ENCODE measurements at regions not wholly inside any gene's neighbourhood (a gene's known extent, or its start where the extent isn't known, plus 50 kb on each side); places are given as distances from the start of the nearest gene placed in this dataset.

GRCh38 chr12:30178916-30179315 is 395.2 kb upstream of the TMTC1 start:
- Histone ChIP-seq H3K36me3 (replicated peaks; ENCODE audit: insufficient read depth, low read depth) (no peaks in the 10 kb centered on the region), H3K4me3 (no peak overlapping the region), H3K79me2 (no peaks in the 10 kb centered on the region), H3K9me3 (ENCODE audit: low read depth) (no peaks in the 10 kb centered on the region), H3K9me2 (replicated peaks; ENCODE audit: insufficient read depth) (no peaks in the 10 kb centered on the region), H3K27me3 (no peaks in the 10 kb centered on the region), H3K4me2 (no peak overlapping the region), H3K4me1 (ENCODE audit: insufficient read depth) (no peaks in the 10 kb centered on the region), H2AFZ (no peak overlapping the region), H4K20me1 (ENCODE audit: insufficient read depth, poor library complexity, severe bottlenecking) (no peaks in the 10 kb centered on the region), H3K27ac (no peak overlapping the region)
- TF ChIP-seq EZH2 (IDR thresholded peaks at IDR 0.05; ENCODE audit: borderline replicate concordance) (no peak), EZH2phosphoT487 (IDR thresholded peaks at IDR 0.05; ENCODE audit: low read depth, severe bottlenecking, unreplicated experiment) (no peak)
- TF ChIP-seq, protein P1, sequence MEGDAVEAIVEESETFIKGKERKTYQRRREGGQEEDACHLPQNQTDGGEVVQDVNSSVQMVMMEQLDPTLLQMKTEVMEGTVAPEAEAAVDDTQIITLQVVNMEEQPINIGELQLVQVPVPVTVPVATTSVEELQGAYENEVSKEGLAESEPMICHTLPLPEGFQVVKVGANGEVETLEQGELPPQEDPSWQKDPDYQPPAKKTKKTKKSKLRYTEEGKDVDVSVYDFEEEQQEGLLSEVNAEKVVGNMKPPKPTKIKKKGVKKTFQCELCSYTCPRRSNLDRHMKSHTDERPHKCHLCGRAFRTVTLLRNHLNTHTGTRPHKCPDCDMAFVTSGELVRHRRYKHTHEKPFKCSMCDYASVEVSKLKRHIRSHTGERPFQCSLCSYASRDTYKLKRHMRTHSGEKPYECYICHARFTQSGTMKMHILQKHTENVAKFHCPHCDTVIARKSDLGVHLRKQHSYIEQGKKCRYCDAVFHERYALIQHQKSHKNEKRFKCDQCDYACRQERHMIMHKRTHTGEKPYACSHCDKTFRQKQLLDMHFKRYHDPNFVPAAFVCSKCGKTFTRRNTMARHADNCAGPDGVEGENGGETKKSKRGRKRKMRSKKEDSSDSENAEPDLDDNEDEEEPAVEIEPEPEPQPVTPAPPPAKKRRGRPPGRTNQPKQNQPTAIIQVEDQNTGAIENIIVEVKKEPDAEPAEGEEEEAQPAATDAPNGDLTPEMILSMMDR (IDR thresholded peaks at IDR 0.05; ENCODE audit: poor library complexity): no peak
- no peak for DNase-seq (ENCODE audit: low spot score)
- 88% methylated on average over 2 of the region's 2 CpGs for WGBS (ENCODE audit: low lambda C conversion rate, missing lambda C conversion rate)

DNA sequence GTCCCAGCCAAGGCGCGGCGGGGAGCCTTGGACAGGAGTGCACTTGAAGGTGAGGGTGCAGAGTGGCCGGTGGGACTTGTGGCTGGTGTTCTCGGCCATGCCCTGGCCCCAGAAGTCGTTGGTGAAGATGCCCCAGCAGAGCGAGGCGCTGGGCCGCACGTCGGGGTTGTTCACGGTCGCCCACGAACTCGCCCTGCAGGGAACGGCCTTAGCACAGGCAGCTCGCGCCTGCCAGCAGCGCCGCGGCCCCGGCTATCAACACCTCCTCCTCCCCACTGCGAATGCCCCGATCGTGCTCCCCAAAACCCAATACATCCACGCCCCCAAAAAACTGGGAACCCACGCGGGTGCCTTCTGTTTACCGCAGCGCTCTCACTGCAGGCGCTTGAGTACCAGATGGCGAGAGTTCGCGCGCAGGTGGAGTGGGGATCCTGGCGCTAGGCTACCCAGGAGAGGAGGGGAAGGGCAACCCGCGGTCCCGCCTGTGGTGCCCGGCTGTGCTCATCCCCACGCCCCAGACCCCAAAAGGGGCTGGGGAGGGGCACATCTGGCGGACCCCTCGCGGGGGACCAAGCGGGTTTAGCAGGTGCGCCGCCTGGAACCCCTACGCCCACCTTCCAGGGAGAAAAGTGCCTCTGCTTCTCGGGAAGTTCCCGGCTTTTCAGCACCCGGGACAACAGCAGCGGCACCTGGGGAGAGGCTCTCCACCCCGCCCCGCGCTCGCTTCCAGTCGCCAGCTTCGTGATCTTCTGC is 386.3 kb upstream of the TMTC1 start:
- peak overlapping the region; percentile 74 for H3K4me2 ChIP-seq
- no peak overlapping the region for H2AFZ ChIP-seq
- peak; percentile 5 for TF ChIP-seq EZH2phosphoT487 (IDR thresholded peaks at IDR 0.05; ENCODE audit: low read depth, severe bottlenecking, unreplicated experiment)
- no peak for TF ChIP-seq EZH2 (IDR thresholded peaks at IDR 0.05; ENCODE audit: borderline replicate concordance)
- no peaks in the 10 kb centered on the region for H4K20me1 ChIP-seq (ENCODE audit: insufficient read depth, poor library complexity, severe bottlenecking)
- peak; percentile 35 for DNase-seq (ENCODE audit: low spot score)
- H3K9me3 ChIP-seq (ENCODE audit: low read depth): no peaks in the 10 kb centered on the region
- H3K9me2 ChIP-seq (replicated peaks; ENCODE audit: insufficient read depth): no peaks in the 10 kb centered on the region
- WGBS (ENCODE audit: low lambda C conversion rate, missing lambda C conversion rate): 12% methylated on average over 52 of the region's 58 CpGs
- no peaks in the 10 kb centered on the region for H3K36me3 ChIP-seq (replicated peaks; ENCODE audit: insufficient read depth, low read depth)
- no peaks in the 10 kb centered on the region for H3K4me1 ChIP-seq (ENCODE audit: insufficient read depth)
- H3K27me3 ChIP-seq: peaks cover 46% of the 10 kb centered on the region
- no peak overlapping the region for H3K4me3 ChIP-seq
- H3K79me2 ChIP-seq: no peaks in the 10 kb centered on the region
- H3K27ac ChIP-seq: no peak overlapping the region

DNA sequence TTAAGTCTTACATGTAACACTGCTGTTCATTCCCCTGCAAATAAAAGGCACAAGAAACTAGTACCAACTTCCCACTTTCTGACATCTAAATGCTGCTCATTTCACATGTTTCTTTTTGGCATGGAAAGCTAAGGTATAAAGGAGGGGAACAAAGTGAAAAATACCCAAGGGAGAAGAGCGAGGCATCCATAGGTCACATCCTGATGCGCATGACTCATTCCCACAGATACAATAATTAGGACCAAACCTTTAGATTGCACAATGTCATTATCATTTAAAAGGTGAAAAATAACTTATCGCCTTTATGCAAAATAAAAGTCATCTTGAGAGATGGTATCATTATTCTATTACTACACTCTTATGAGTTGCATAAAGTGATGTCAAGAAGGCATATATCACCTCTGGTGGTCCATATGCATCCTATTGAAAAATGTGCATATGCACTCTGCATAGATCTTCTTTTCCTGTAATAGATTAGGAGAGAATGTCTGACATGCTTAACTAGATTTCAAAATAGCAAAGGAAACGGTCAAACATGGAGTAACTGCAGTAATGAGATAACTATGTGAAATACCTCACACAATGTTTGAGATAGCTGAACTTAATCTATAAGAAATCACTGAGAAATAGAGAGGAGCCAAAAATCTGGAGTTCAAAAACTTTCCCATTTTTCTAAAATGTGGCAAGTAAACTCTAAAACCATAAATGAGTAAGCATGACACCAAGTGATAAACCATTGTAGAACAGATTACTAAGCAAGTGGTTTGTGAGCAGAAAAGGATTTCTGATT is 382.5 kb upstream of the TMTC1 start:
- H3K79me2 ChIP-seq: no peaks in the 10 kb centered on the region
- peaks cover 39% of the 10 kb centered on the region for H3K27me3 ChIP-seq
- H4K20me1 ChIP-seq (ENCODE audit: insufficient read depth, poor library complexity, severe bottlenecking): no peaks in the 10 kb centered on the region
- H3K27ac ChIP-seq: no peak overlapping the region
- H3K4me1 ChIP-seq (ENCODE audit: insufficient read depth): no peaks in the 10 kb centered on the region
- no peaks in the 10 kb centered on the region for H3K9me2 ChIP-seq (replicated peaks; ENCODE audit: insufficient read depth)
- no peak for DNase-seq (ENCODE audit: low spot score)
- H3K4me3 ChIP-seq: no peak overlapping the region
- no peak overlapping the region for H2AFZ ChIP-seq
- no peaks in the 10 kb centered on the region for H3K9me3 ChIP-seq (ENCODE audit: low read depth)
- H3K36me3 ChIP-seq (replicated peaks; ENCODE audit: insufficient read depth, low read depth): no peaks in the 10 kb centered on the region
- H3K4me2 ChIP-seq: no peak overlapping the region
- 86% methylated on average over 4 of the region's 4 CpGs for WGBS (ENCODE audit: low lambda C conversion rate, missing lambda C conversion rate)
- TF ChIP-seq EZH2 (IDR thresholded peaks at IDR 0.05; ENCODE audit: borderline replicate concordance) (no peak), EZH2phosphoT487 (IDR thresholded peaks at IDR 0.05; ENCODE audit: low read depth, severe bottlenecking, unreplicated experiment) (no peak)
- TF ChIP-seq, protein P1 (IDR thresholded peaks at IDR 0.05; ENCODE audit: poor library complexity): no peak
